ENCODE measurements at regions not wholly inside any gene's neighbourhood (a gene's known extent, or its start where the extent isn't known, plus 50 kb on each side); places are given as distances from the start of the nearest gene placed in this dataset.

- Histone ChIP-seq H3K36me3 (ENCODE audit: insufficient read depth) (peaks cover 3% of the 10 kb centered on the region; the same call in 1 of the 2 replicates), H3K27ac (ENCODE audit: low read depth) (no peak overlapping the region), H3K27me3 (ENCODE audit: insufficient read depth) (no peaks in the 10 kb centered on the region), H3K4me2 (no peak overlapping the region), H3K4me1 (ENCODE audit: insufficient read depth) (no peaks in the 10 kb centered on the region), H3K4me3 (no peak overlapping the region), H4K20me1 (replicated peaks; ENCODE audit: insufficient read depth) (no peaks in the 10 kb centered on the region), H3F3A (replicated peaks; ENCODE audit: low read depth) (no peaks in the 10 kb centered on the region), H2AFZ (no peak overlapping the region), H3K9me2 (ENCODE audit: insufficient read depth) (0 out of 2 replicates have a peak, but pooled peaks cover 5% of the 10 kb centered on the region), H3K79me2 (replicated peaks; ENCODE audit: insufficient read depth) (no peaks in the 10 kb centered on the region)
- Mint-ChIP-seq H3K27ac (no peak overlapping the region), H3K36me3 (ENCODE audit: low read depth) (no peaks in the 10 kb centered on the region), H3K4me3 (no peak overlapping the region), H3K4me1 (no peaks in the 10 kb centered on the region), H3K9me3 (no peaks in the 10 kb centered on the region; the same call in 2 of the 3 replicates), H3K27me3 (ENCODE audit: insufficient read depth, low read depth, poor library complexity) (peaks cover 4% of the 10 kb centered on the region)
- ATAC-seq (no peak), DNase-seq (ENCODE audit: low spot score) (no peak)
- TF ChIP-seq CTCF (conservative IDR thresholded peaks at IDR 0.05; ENCODE audit: low read depth in 2 of 2) (peak; percentile 27 to 57; a peak in 3 of 4 replicates), REST (IDR thresholded peaks at IDR 0.05; ENCODE audit: unreplicated experiment) (no peak)
These were observed 662.0 kb upstream of the KLF12 start for GRCh38 chr13:74796157-74796556.

GRCh38 chr13:74795526-74795925, 661.3 kb upstream of the KLF12 start:
- no peak overlapping the region for H3K27ac Mint-ChIP-seq
- H3K4me1 ChIP-seq (ENCODE audit: insufficient read depth) = no peaks in the 10 kb centered on the region
- H3K27me3 ChIP-seq (ENCODE audit: insufficient read depth) = no peaks in the 10 kb centered on the region
- H3K9me2 ChIP-seq (ENCODE audit: insufficient read depth) = 0 out of 2 replicates have a peak, but pooled peaks cover 5% of the 10 kb centered on the region
- no peaks in the 10 kb centered on the region; the same call in 2 of the 3 replicates for H3K9me3 Mint-ChIP-seq
- H3K27ac ChIP-seq (ENCODE audit: low read depth) = no peak overlapping the region
- no peak overlapping the region for H3K4me3 ChIP-seq
- DNase-seq (ENCODE audit: low spot score) = no peak
- H3K27me3 Mint-ChIP-seq (ENCODE audit: insufficient read depth, low read depth, poor library complexity) = peaks cover 4% of the 10 kb centered on the region
- H3K4me2 ChIP-seq = no peak overlapping the region
- no peaks in the 10 kb centered on the region for H3K4me1 Mint-ChIP-seq
- no peaks in the 10 kb centered on the region for H3K36me3 Mint-ChIP-seq (ENCODE audit: low read depth)
- no peaks in the 10 kb centered on the region for H4K20me1 ChIP-seq (replicated peaks; ENCODE audit: insufficient read depth)
- H3K4me3 Mint-ChIP-seq = no peak overlapping the region
- no peaks in the 10 kb centered on the region for H3F3A ChIP-seq (replicated peaks; ENCODE audit: low read depth)
- no peak overlapping the region for H2AFZ ChIP-seq
- no peak for ATAC-seq
- no peaks in the 10 kb centered on the region for H3K79me2 ChIP-seq (replicated peaks; ENCODE audit: insufficient read depth)
- peaks cover 3% of the 10 kb centered on the region; the same call in 1 of the 2 replicates for H3K36me3 ChIP-seq (ENCODE audit: insufficient read depth)
- TF ChIP-seq NANOG (IDR thresholded peaks at IDR 0.05; ENCODE audit: borderline replicate concordance) (no peak), EZH2 (IDR thresholded peaks at IDR 0.05; ENCODE audit: low read depth, unreplicated experiment) (no peak), POLR2AphosphoS5 (IDR thresholded peaks at IDR 0.05; ENCODE audit: low read depth) (no peak), JUNB (IDR thresholded peaks at IDR 0.05; ENCODE audit: unreplicated experiment) (no peak), ZNF331 (CRISPR knock-in tag; IDR thresholded peaks at IDR 0.05; ENCODE audit: low read depth) (no peak), ETS1 (IDR thresholded peaks at IDR 0.05) (no peak), CREB1 (CRISPR knock-in tag; IDR thresholded peaks at IDR 0.05; ENCODE audit: low read depth) (no peak), REST (IDR thresholded peaks at IDR 0.05; ENCODE audit: unreplicated experiment) (no peak)
